Cardiac muscle cell (in vitro differentiated cells and primary cell): ENCODE measurements at regions not wholly inside any gene's neighbourhood (a gene's known extent, or its start where the extent isn't known, plus 50 kb on each side); places are given as distances from the start of the nearest gene placed in this dataset.
A peak's percentile ranks its signal among the peaks of the same experiment; 100 is the strongest.

Source experiments
- DNase-seq, 2 donors: peaks; one replicate each; pipeline versions ENCODE4 v3.0.0 to v3.0.0-alpha.2; 2010 to 2017; ENCODE audit warnings: low read depth in 1 of 2, low spot score in 1 of 2
- H3K27ac ChIP-seq: fragments of 200-600 bp; sonication (generic); 2 replicates; pipeline ENCODE4 v1.5.1; 2016
- H3K27me3 ChIP-seq: fragments of 200-600 bp; sonication (generic); 2 replicates; pipeline ENCODE4 v1.6.0; 2016; ENCODE audit warnings: control low read depth
- H3K36me3 ChIP-seq: fragments of 200-600 bp; sonication (generic); 2 replicates; pipeline ENCODE4 v1.5.1; 2016; ENCODE audit warnings: control low read depth
- H3K4me1 ChIP-seq: fragments of 200-600 bp; sonication (generic); 2 replicates; pipeline ENCODE4 v1.8.1; 2017; ENCODE audit warnings: low read depth, mild to moderate bottlenecking, mixed run types
- H3K4me3 ChIP-seq: fragments of 200-600 bp; sonication (generic); 2 replicates; pipeline ENCODE4 v1.5.1; 2016; ENCODE audit warnings: mild to moderate bottlenecking
- H3K9me3 ChIP-seq: fragments of 200-600 bp; sonication (generic); 2 replicates; pipeline ENCODE4 v1.5.1; 2017; ENCODE audit warnings: low read depth, mild to moderate bottlenecking, control low read depth
- CTCF ChIP-seq: IDR thresholded peaks from 2 replicates; pipeline ENCODE4 v1.5.1; 2012; ENCODE audit warnings: low read depth, mild to moderate bottlenecking, low read length

- Histone ChIP-seq H3K4me3 (no peak overlapping the region), H3K27me3 (peaks cover 5% of the 10 kb centered on the region), H3K36me3 (no peaks in the 10 kb centered on the region), H3K27ac (no peak overlapping the region), H3K9me3 (no peaks in the 10 kb centered on the region), H3K4me1 (no peaks in the 10 kb centered on the region)
- no peak for DNase-seq
- no peak for TF ChIP-seq CTCF
Measured at GRCh38 chr17:14011740-14012405, 57.4 kb upstream of the COX10 start.

GRCh38 chr17:14014657-14015056 is 54.6 kb upstream of the COX10 start:
- H3K27me3 ChIP-seq, result peaks cover 5% of the 10 kb centered on the region
- no peaks in the 10 kb centered on the region for H3K9me3 ChIP-seq
- no peak overlapping the region for H3K27ac ChIP-seq
- no peak for TF ChIP-seq CTCF
- H3K4me1 ChIP-seq, result no peaks in the 10 kb centered on the region
- no peaks in the 10 kb centered on the region for H3K36me3 ChIP-seq
- peak in 1 of 2 donors; percentile 12 for DNase-seq
- no peak overlapping the region for H3K4me3 ChIP-seq

GRCh38 chr17:14015271-14015670 is 54.0 kb upstream of the COX10 start:
- H3K27ac ChIP-seq, result no peak overlapping the region
- no peaks in the 10 kb centered on the region for H3K9me3 ChIP-seq
- no peak overlapping the region for H3K4me3 ChIP-seq
- peaks cover 5% of the 10 kb centered on the region for H3K27me3 ChIP-seq
- no peaks in the 10 kb centered on the region for H3K36me3 ChIP-seq
- no peak for DNase-seq
- TF ChIP-seq CTCF, result no peak
- H3K4me1 ChIP-seq, result no peaks in the 10 kb centered on the region

- H3K27ac ChIP-seq, result no peak overlapping the region
- peaks cover 5% of the 10 kb centered on the region for H3K27me3 ChIP-seq
- no peak for DNase-seq
- H3K4me3 ChIP-seq, result no peak overlapping the region
- H3K4me1 ChIP-seq, result no peaks in the 10 kb centered on the region
- H3K9me3 ChIP-seq, result no peaks in the 10 kb centered on the region
- no peaks in the 10 kb centered on the region for H3K36me3 ChIP-seq
- TF ChIP-seq CTCF, result no peak
Measured at GRCh38 chr17:14016858-14017257, 52.4 kb upstream of the COX10 start.

GRCh38 chr17:14019186-14019956 is 49.9 kb upstream of the COX10 start:
- no peaks in the 10 kb centered on the region for H3K36me3 ChIP-seq
- peak in 1 of 2 donors; percentile 66 for DNase-seq
- TF ChIP-seq CTCF, result no peak
- peaks cover 5% of the 10 kb centered on the region for H3K27me3 ChIP-seq
- no peaks in the 10 kb centered on the region for H3K9me3 ChIP-seq
- no peak overlapping the region for H3K27ac ChIP-seq
- no peak overlapping the region for H3K4me3 ChIP-seq
- H3K4me1 ChIP-seq, result no peaks in the 10 kb centered on the region
